OCI-LY3 (cell line): ENCODE measurements at regions not wholly inside any gene's neighbourhood (a gene's known extent, or its start where the extent isn't known, plus 50 kb on each side); places are given as distances from the start of the nearest gene placed in this dataset.

ENCODE experiments used
- EZH2phosphoT487 ChIP-seq: fragments of 200-600 bp; shearing (Covaris generic); IDR thresholded peaks from 2 replicates; pipeline ENCODE4 v1.6.1; 2018; ENCODE audit warnings: antibody characterized with exemption, mixed run types, low read depth
- TF ChIP-seq, protein P1 (sequence below): fragments of 200-600, 300-600 bp; sonication (generic); IDR thresholded peaks from 2 replicates; pipeline ENCODE4 v1.5.1; 2014; ENCODE audit warnings: antibody characterized with exemption, low read length, low read depth

DNA sequence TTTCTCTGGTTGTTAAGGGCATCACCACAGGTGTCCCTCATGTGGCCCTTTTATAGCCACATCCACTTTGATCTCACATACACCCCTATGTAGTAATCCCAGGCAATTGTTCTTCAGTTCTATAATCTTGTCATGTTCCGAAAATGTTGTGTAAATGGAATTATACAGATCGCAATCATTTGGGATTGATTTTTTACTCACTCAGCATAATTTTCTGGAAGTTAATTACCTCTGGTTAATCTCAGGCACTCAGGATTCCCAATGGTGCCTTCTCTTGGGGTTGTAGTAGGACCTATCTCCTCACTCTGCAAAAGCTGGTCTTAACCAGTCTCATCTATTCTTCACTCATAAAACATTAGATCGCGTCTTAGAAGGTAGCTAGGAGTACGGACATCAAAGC is 1549.6 kb upstream of the DDX18 start:
- TF ChIP-seq, protein P1, sequence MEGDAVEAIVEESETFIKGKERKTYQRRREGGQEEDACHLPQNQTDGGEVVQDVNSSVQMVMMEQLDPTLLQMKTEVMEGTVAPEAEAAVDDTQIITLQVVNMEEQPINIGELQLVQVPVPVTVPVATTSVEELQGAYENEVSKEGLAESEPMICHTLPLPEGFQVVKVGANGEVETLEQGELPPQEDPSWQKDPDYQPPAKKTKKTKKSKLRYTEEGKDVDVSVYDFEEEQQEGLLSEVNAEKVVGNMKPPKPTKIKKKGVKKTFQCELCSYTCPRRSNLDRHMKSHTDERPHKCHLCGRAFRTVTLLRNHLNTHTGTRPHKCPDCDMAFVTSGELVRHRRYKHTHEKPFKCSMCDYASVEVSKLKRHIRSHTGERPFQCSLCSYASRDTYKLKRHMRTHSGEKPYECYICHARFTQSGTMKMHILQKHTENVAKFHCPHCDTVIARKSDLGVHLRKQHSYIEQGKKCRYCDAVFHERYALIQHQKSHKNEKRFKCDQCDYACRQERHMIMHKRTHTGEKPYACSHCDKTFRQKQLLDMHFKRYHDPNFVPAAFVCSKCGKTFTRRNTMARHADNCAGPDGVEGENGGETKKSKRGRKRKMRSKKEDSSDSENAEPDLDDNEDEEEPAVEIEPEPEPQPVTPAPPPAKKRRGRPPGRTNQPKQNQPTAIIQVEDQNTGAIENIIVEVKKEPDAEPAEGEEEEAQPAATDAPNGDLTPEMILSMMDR, result no peak
- TF ChIP-seq EZH2phosphoT487, result no peak
